B cell (primary cell): ENCODE measurements at regions not wholly inside any gene's neighbourhood (a gene's known extent, or its start where the extent isn't known, plus 50 kb on each side); places are given as distances from the start of the nearest gene placed in this dataset.

Source experiments
- ATAC-seq: fragments of 200-7000 bp; cut with Tn5 transposase; one replicate; pipeline ENCODE4 v1.10.0; 2021; ENCODE audit warnings: low read depth, mild to moderate bottlenecking, moderate number of reproducible peaks, moderate library complexity
- CTCF ChIA-PET: fragments of 350-600 bp; sonication (Branson Sonifier 250); formaldehyde crosslinking; loops from one replicate; lab custom pipeline; 2021; ENCODE audit warnings: antibody characterized with exemption, inconsistent platforms; lab: Charles Lee
- POLR2A ChIA-PET: fragments of 350-600 bp; sonication (Branson Sonifier 250); formaldehyde crosslinking; loops from one replicate; lab custom pipeline; 2021; ENCODE audit warnings: antibody characterized with exemption; lab: Charles Lee
- DNase-seq: peaks from one replicate; pipeline ENCODE4 v3.0.0; 2013
- H2AFZ ChIP-seq: 2 replicates; pipeline ENCODE4 v1.6.1; 2012; ENCODE audit warnings: mild to moderate bottlenecking, low read depth, low read length; ENCODE audit not compliant: insufficient read depth, poor library complexity, severe bottlenecking
- H3K27ac ChIP-seq, 2 donors: 1 replicate in 1 of 2; 2 replicates in 1 of 2; pipeline ENCODE4 v1.5.1; 2012 to 2013; ENCODE audit warnings: low read length in 2 of 2, mild to moderate bottlenecking in 2 of 2, moderate library complexity in 1 of 2
- H3K27me3 ChIP-seq, 4 experiments: fragments of 200-600 bp in 1 of 4; sonication (generic) in 1 of 4; replicated peaks in 1 of 4; 1 replicate in 2 of 4; 2 replicates in 2 of 4; pipeline versions ENCODE4 v1.6.1 to v1.7.0; 2013 to 2016; ENCODE audit warnings: low read length in 3 of 4, mild to moderate bottlenecking in 2 of 4, mixed read lengths in 1 of 4, moderate library complexity in 1 of 4; ENCODE audit not compliant: insufficient read depth in 4 of 4, control insufficient read depth in 3 of 4; ENCODE audit errors: control extremely low read depth in 1 of 4
- H3K36me3 ChIP-seq, 2 experiments: replicated peaks in 1 of 2; 1 replicate in 1 of 2; 2 replicates in 1 of 2; pipeline versions ENCODE4 v1.6.1 to v1.7.1; 2013; ENCODE audit warnings: low read length in 1 of 2; ENCODE audit not compliant: insufficient read depth in 2 of 2, control insufficient read depth in 1 of 2; ENCODE audit errors: control extremely low read depth in 1 of 2, extremely low read depth in 1 of 2
- H3K4me1 ChIP-seq, 2 donors: fragments of 200-600 bp in 1 of 2; sonication (generic) in 1 of 2; 1 replicate in 1 of 2; 2 replicates in 1 of 2; pipeline versions ENCODE4 v1.5.1 to v1.6.1; 2013 to 2017; ENCODE audit warnings: low read length in 2 of 2; ENCODE audit not compliant: control insufficient read depth in 2 of 2, insufficient read depth in 2 of 2
- H3K4me2 ChIP-seq: replicated peaks from 2 replicates; pipeline ENCODE3; 2012; ENCODE audit warnings: mild to moderate bottlenecking, low read depth, low read length; ENCODE audit not compliant: poor library complexity, severe bottlenecking
- H3K4me3 ChIP-seq, 5 experiments: fragments of 200-600 bp in 1 of 5; sonication (generic) in 1 of 5; 1 replicate in 3 of 5; 2 replicates in 2 of 5; pipeline versions ENCODE4 v1.5.1 to v1.7.0; 2011 to 2016; ENCODE audit warnings: low read length in 4 of 5, mild to moderate bottlenecking in 4 of 5, low read depth in 2 of 5, control low read depth in 1 of 5, moderate library complexity in 1 of 5; ENCODE audit not compliant: insufficient read depth in 1 of 5; ENCODE audit errors: control extremely low read depth in 1 of 5, extremely low read depth in 1 of 5
- H3K79me2 ChIP-seq: fragments of 200-600 bp; sonication (generic); one replicate; pipeline ENCODE4 v1.6.0; 2016; ENCODE audit warnings: low read length; ENCODE audit not compliant: control insufficient read depth, insufficient read depth
- H3K9ac ChIP-seq: fragments of 200-600 bp; sonication (generic); 2 replicates; pipeline ENCODE4 v1.6.1; 2017; ENCODE audit warnings: mild to moderate bottlenecking, low read length, moderate library complexity
- H3K9me3 ChIP-seq, 3 donors: one replicate each; pipeline versions ENCODE4 v1.6.1 to v1.7.1; 2013; ENCODE audit warnings: low read length in 2 of 3; ENCODE audit not compliant: control insufficient read depth in 2 of 3, insufficient read depth in 1 of 3; ENCODE audit errors: control extremely low read depth in 1 of 3
- H4K20me1 ChIP-seq: 2 replicates; pipeline ENCODE4 v1.6.0; 2012; ENCODE audit warnings: mild to moderate bottlenecking, low read length; ENCODE audit not compliant: insufficient read depth, control insufficient read depth, poor library complexity, severe bottlenecking
- H3K27ac Mint-ChIP-seq: one replicate; pipeline ENCODE4 v1.8.0; 2021; ENCODE audit warnings: mixed read lengths
- H3K27me3 Mint-ChIP-seq: one replicate; pipeline ENCODE4 v1.8.0; 2021; ENCODE audit warnings: mixed read lengths
- H3K4me1 Mint-ChIP-seq: one replicate; pipeline ENCODE4 v1.8.0; 2021; ENCODE audit warnings: mixed read lengths
- H3K4me3 Mint-ChIP-seq: one replicate; pipeline ENCODE4 v1.8.0; 2021; ENCODE audit warnings: mixed read lengths
- H3K9me3 Mint-ChIP-seq: one replicate; pipeline ENCODE4 v1.8.0; 2022; ENCODE audit warnings: mixed read lengths; ENCODE audit not compliant: insufficient read depth
- CTCF ChIP-seq: fragments of 200-600 bp; IDR thresholded peaks from one replicate; pipeline ENCODE4 v1.8.0; 2022; ENCODE audit warnings: antibody characterized with exemption, mild to moderate bottlenecking
- EZH2 ChIP-seq: IDR thresholded peaks from 2 replicates; pipeline ENCODE4 v1.6.1; 2012; ENCODE audit warnings: borderline replicate concordance, low read depth, mild to moderate bottlenecking, moderate library complexity, low read length; ENCODE audit not compliant: insufficient read depth, poor library complexity, severe bottlenecking
- WGBS: methylation state at CpG from one replicate; pipeline ENCODE4 v1.1.5; 2013; ENCODE audit warnings: missing lambda C conversion rate; ENCODE audit not compliant: insufficient coverage; 5-methylcytosine and 5-hydroxymethylcytosine counted together
- intact Hi-C: fragments of 100-400 bp; cut with micrococcal nuclease; formaldehyde crosslinking; loops from one replicate; pipeline ENCODE4 v1.10.0; 2022

- ChIA-PET CTCF (no interaction called here), POLR2A (no interaction called here)
- H3K4me3 ChIP-seq, result no peak overlapping the region
- TF ChIP-seq CTCF (no peak), EZH2 (no peak)
- H3K4me1 ChIP-seq, result peaks cover 4 to 12% of the 10 kb centered on the region in 2 donors
- H3K27ac Mint-ChIP-seq, result no peak overlapping the region
- peaks cover 11% of the 10 kb centered on the region for H3K4me1 Mint-ChIP-seq
- peak overlapping the region; percentile 27 for H3K4me2 ChIP-seq
- no peaks in the 10 kb centered on the region for H3K9me3 ChIP-seq
- H3K9ac ChIP-seq, result peak overlapping the region; percentile 12
- no peak overlapping the region for H2AFZ ChIP-seq
- ATAC-seq, result no peak
- H3K27ac ChIP-seq, result no peak overlapping the region
- no peaks in the 10 kb centered on the region for H3K9me3 Mint-ChIP-seq
- no peaks in the 10 kb centered on the region for H3K27me3 ChIP-seq
- no peaks in the 10 kb centered on the region for H3K27me3 Mint-ChIP-seq
- no peak for DNase-seq
- intact Hi-C loops, result no loop called here
- H3K79me2 ChIP-seq, result no peaks in the 10 kb centered on the region
- no peak overlapping the region for H3K4me3 Mint-ChIP-seq
- no peaks in the 10 kb centered on the region for H3K36me3 ChIP-seq
- no peaks in the 10 kb centered on the region for H4K20me1 ChIP-seq
- no CpG with 5 or more reads among the region's 3 CpGs for WGBS
Observed at GRCh38 chr13:106657104-106657503, 89.2 kb upstream of the ARGLU1 start.

DNA sequence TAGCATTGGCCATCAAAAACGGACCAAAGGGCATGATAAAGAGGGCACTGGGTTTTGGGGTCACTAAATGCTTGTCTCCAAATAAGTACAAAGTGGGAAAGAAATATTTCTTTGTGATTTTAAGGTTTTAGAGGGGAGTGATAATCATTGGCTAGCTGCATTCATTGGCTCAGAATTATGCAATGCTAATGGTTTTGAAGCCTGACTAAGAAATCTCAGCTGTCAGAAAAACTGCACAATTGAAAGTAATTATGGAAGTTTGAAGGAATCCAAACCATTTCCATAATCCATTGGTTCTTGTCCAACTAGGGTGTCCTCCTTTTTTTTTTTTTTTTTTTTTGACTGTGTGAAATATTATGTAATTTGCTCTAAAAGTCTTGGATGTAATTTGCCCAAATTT lies 88.2 kb upstream of the ARGLU1 start:
- no peaks in the 10 kb centered on the region for H3K36me3 ChIP-seq
- no peaks in the 10 kb centered on the region for H4K20me1 ChIP-seq
- Mint-ChIP-seq H3K27ac (no peak overlapping the region), H3K9me3 (no peaks in the 10 kb centered on the region), H3K27me3 (no peaks in the 10 kb centered on the region), H3K4me3 (no peak overlapping the region), H3K4me1 (peaks cover 11% of the 10 kb centered on the region)
- no peak overlapping the region for H2AFZ ChIP-seq
- no peak overlapping the region for H3K4me3 ChIP-seq
- 88% methylated on average over 1 of the region's 1 CpG for WGBS
- no peak overlapping the region for H3K9ac ChIP-seq
- no peak for DNase-seq
- H3K9me3 ChIP-seq, result no peaks in the 10 kb centered on the region
- ChIA-PET POLR2A (no interaction called here), CTCF (no interaction called here)
- intact Hi-C loops, result no loop called here
- peaks cover 4 to 12% of the 10 kb centered on the region in 2 donors for H3K4me1 ChIP-seq
- ATAC-seq, result no peak
- H3K27ac ChIP-seq, result no peak overlapping the region
- TF ChIP-seq EZH2 (no peak), CTCF (no peak)
- no peaks in the 10 kb centered on the region for H3K79me2 ChIP-seq
- no peak overlapping the region for H3K4me2 ChIP-seq
- H3K27me3 ChIP-seq, result no peaks in the 10 kb centered on the region
